Gastrocnemius medialis (tissue), 4 donors: ENCODE measurements at regions not wholly inside any gene's neighbourhood (a gene's known extent, or its start where the extent isn't known, plus 50 kb on each side); places are given as distances from the start of the nearest gene placed in this dataset.
"Not testable (repeated sequence)": the region's sequence is repeated elsewhere in the genome, so short reads cannot be mapped to it uniquely, and the experiment has no call there.

Experiments
- ATAC-seq, 2 donors: fragments of 150-250 bp; one replicate each; pipeline ENCODE4 v1.9.1; 2016
- DNase-seq, 2 donors: peaks; one replicate each; pipeline ENCODE4 v3.0.0-alpha.2; 2019
- H3K27ac ChIP-seq, 4 donors: fragments of 200-600 bp; sonication (generic); 1 replicate in 1 of 4; 2 replicates in 3 of 4; pipeline ENCODE4 v1.5.1; 2016 to 2018; ENCODE audit warnings: mild to moderate bottlenecking in 2 of 4, moderate library complexity in 1 of 4
- H3K27me3 ChIP-seq, 3 donors: fragments of 200-600 bp; sonication (generic) in 2 of 3; 1 replicate in 1 of 3; 2 replicates in 2 of 3; pipeline versions ENCODE4 v1.5.1 to v1.6.0; 2016 to 2019; ENCODE audit warnings: mild to moderate bottlenecking in 1 of 3, moderate library complexity in 1 of 3
- H3K36me3 ChIP-seq, 2 donors: fragments of 200-600 bp; sonication (generic) in 1 of 2; one replicate each; pipeline ENCODE4 v1.5.1; 2017 to 2018
- H3K4me1 ChIP-seq, 2 donors: fragments of 200-600 bp; sonication (generic) in 1 of 2; one replicate each; pipeline ENCODE4 v1.5.1; 2016 to 2017; ENCODE audit warnings: mild to moderate bottlenecking in 2 of 2
- H3K4me3 ChIP-seq, 4 donors: fragments of 200-600 bp; sonication (generic) in 3 of 4; 1 replicate in 1 of 4; 2 replicates in 3 of 4; pipeline ENCODE4 v1.5.1; 2016 to 2019; ENCODE audit warnings: mild to moderate bottlenecking in 2 of 4
- H3K9me3 ChIP-seq, 3 donors: fragments of 200-600 bp; sonication (generic) in 2 of 3; 1 replicate in 1 of 3; 2 replicates in 2 of 3; pipeline ENCODE4 v1.5.1; 2016 to 2019
- POLR2A ChIP-seq, 2 donors: fragments of 450-650 bp; IDR thresholded peaks; one replicate each; pipeline ENCODE4 v1.6.1; 2017; ENCODE audit warnings: antibody characterized with exemption in 2 of 2, mild to moderate bottlenecking in 2 of 2, moderate library complexity in 2 of 2
- in situ Hi-C, 4 donors: fragments of 200-750 bp; cut with MboI; loops; one replicate each; pipeline versions ENCODE4 v1.15.0 to v1.8.0; 2017; ENCODE audit warnings: low sequenced_read_pairs in 4 of 4
- intact Hi-C: fragments of 100-400 bp; cut with DNase I; formaldehyde crosslinking; loops from one replicate; pipeline ENCODE4 v1.15.1; 2023; ENCODE audit warnings: low total_unique reads
- TF ChIP-seq, protein P1 (sequence below), 5 experiments: fragments of 450-650 bp in 3 of 5; fragments of 200-600 bp in 2 of 5; sonication (generic) in 2 of 5; IDR thresholded peaks in 4 of 5; conservative IDR thresholded peaks in 1 of 5; 1 replicate in 4 of 5; 2 replicates in 1 of 5; pipeline ENCODE4 v1.5.1; 2016 to 2019; ENCODE audit warnings: antibody characterized with exemption in 5 of 5, mild to moderate bottlenecking in 3 of 5, moderate library complexity in 3 of 5

DNA sequence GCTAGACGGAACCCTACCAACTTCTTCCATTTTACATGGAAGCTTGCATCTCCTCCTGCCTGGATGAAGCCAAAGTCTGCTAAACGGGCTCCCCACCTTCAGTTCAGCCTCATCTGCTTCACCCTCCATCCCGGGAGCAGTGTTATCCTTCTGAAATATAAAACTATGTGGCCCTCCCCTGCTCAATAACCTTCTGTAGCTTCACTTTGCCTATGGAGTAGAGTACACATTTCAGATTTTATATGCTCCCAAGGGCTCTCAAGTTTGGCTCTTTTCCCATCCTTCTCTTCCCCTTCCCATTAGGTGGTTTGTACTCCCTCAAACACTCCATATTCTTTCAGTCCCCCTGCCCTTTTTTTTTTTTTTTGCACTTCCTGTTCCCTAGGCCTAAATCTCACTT is 115.9 kb upstream of the RAI2 start:
- Histone ChIP-seq H3K27ac (no peak overlapping the region), H3K27me3 (peaks cover 0 to 6% (median 0%) of the 10 kb centered on the region in 3 donors), H3K36me3 (no peaks in the 10 kb centered on the region), H3K4me1 (no peaks in the 10 kb centered on the region), H3K4me3 (no peak overlapping the region), H3K9me3 (no peaks in the 10 kb centered on the region)
- ATAC-seq: no peak
- no peak for DNase-seq
- intact Hi-C loops (no loop called here), in situ Hi-C loops (no loop called here)
- TF ChIP-seq, protein P1, sequence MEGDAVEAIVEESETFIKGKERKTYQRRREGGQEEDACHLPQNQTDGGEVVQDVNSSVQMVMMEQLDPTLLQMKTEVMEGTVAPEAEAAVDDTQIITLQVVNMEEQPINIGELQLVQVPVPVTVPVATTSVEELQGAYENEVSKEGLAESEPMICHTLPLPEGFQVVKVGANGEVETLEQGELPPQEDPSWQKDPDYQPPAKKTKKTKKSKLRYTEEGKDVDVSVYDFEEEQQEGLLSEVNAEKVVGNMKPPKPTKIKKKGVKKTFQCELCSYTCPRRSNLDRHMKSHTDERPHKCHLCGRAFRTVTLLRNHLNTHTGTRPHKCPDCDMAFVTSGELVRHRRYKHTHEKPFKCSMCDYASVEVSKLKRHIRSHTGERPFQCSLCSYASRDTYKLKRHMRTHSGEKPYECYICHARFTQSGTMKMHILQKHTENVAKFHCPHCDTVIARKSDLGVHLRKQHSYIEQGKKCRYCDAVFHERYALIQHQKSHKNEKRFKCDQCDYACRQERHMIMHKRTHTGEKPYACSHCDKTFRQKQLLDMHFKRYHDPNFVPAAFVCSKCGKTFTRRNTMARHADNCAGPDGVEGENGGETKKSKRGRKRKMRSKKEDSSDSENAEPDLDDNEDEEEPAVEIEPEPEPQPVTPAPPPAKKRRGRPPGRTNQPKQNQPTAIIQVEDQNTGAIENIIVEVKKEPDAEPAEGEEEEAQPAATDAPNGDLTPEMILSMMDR (IDR thresholded peaks at IDR 0.05 in 4 of 5, conservative IDR thresholded peaks at IDR 0.05 in 1 of 5): no peak
- no peak for TF ChIP-seq POLR2A (IDR thresholded peaks at IDR 0.05)

DNA sequence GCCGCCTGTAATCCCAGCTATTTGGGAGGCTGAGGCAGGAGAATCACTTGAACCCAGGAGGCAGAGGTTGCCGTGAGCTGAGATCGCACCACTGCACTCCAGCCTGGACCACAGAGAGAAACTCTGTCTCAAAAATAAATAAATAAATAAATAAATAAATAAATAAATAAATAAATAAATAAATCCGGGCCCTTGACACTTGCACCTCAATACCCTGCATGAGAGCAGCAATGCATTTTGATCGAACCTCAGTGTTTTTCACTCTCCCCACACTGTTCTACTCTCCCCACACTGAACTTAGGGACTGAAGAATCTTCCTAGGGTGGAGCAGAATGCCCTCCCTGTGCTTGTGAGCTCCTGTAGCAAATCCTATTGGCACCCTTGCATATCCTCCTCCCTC is 114.3 kb upstream of the RAI2 start:
- intact Hi-C loops, H3K27me3 ChIP-seq: not testable (repeated sequence)

DNA sequence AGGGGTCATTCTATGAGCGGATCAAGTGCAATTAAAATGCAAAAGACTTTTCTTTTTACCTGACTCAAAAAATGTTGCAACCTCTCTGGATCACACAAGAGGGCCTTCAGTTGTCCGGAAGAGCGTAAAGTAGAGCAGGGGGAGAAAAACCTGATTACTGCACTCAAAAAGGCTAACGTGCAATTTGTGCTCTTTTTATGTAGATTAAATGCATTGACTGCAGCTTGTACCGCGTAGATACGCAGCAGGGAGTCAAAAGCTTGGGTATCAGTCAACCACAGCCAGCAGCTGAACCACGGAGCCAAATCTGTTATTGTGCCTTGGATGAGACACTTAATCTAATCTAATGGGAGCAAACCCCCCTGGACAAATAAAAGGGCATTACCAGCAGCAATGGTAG is 107.3 kb upstream of the RAI2 start:
- no peak overlapping the region for H3K4me3 ChIP-seq
- intact Hi-C loops (no loop called here), in situ Hi-C loops (no loop called here)
- H3K27ac ChIP-seq: no peak overlapping the region
- no peaks in the 10 kb centered on the region for H3K36me3 ChIP-seq
- peaks cover 0 to 5% (median 0%) of the 10 kb centered on the region in 3 donors for H3K27me3 ChIP-seq
- H3K9me3 ChIP-seq: no peaks in the 10 kb centered on the region
- no peak for ATAC-seq
- TF ChIP-seq, protein P1 (IDR thresholded peaks at IDR 0.05 in 4 of 5, conservative IDR thresholded peaks at IDR 0.05 in 1 of 5): no peak
- TF ChIP-seq POLR2A (IDR thresholded peaks at IDR 0.05): no peak
- no peak for DNase-seq
- no peaks in the 10 kb centered on the region for H3K4me1 ChIP-seq

More for the DNA sequence above, 114.3 kb upstream of the RAI2 start:
- H3K27ac ChIP-seq, ATAC-seq, H3K36me3 ChIP-seq, H3K9me3 ChIP-seq, DNase-seq, H3K4me1 ChIP-seq, in situ Hi-C loops, H3K4me3 ChIP-seq: not testable (repeated sequence)

DNA sequence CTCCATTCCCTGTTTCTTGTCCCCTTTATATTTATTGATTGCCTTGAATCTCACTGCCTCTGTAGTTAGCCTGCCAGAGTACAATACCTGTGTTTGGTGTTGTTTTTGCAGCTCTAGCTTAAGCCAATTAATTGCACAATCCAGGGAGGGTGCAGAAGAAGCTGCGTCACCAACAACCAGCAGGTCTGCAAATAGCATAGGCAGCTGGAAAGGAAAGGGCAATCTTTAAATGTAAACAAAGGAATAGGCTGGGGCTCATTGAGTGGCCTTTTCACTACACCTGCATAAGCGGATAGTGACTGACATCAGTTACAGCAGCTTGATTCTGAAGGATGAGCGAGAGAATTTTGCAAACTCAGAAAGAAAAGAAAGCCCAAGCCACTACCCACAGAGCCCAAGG is 106.8 kb upstream of the RAI2 start:
- DNase-seq (no peak), ATAC-seq (no peak)
- intact Hi-C loops: no loop called here
- no peak for TF ChIP-seq POLR2A (IDR thresholded peaks at IDR 0.05)
- TF ChIP-seq, protein P1 (IDR thresholded peaks at IDR 0.05 in 4 of 5, conservative IDR thresholded peaks at IDR 0.05 in 1 of 5): no peak
- peaks cover 0 to 5% (median 0%) of the 10 kb centered on the region in 3 donors for H3K27me3 ChIP-seq
- H3K36me3 ChIP-seq: no peaks in the 10 kb centered on the region
- no peak overlapping the region for H3K4me3 ChIP-seq
- no peak overlapping the region for H3K27ac ChIP-seq
- in situ Hi-C loops: no loop called here
- no peaks in the 10 kb centered on the region for H3K9me3 ChIP-seq
- H3K4me1 ChIP-seq: no peaks in the 10 kb centered on the region

DNA sequence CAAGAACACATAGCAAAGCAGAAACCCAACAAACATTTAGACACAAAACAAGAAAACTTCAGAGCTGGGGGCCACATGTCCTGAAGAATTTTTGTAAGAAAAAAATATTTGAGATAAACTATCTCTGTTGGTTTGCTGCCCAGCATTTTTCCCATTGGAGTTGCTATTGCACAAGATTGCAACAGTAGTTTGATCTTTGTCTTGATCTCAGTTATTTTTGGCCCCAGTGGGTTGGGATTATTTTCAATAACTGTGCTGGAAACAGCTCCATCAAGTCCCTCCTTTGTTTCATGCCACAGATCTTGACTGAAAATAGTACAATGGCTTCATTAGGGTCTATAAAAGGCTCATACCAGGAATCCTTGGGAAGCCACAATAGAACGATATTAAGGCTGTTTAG is 103.8 kb upstream of the RAI2 start:
- no peak for DNase-seq
- ATAC-seq: no peak
- no peaks in the 10 kb centered on the region for H3K9me3 ChIP-seq
- H3K36me3 ChIP-seq: no peaks in the 10 kb centered on the region
- intact Hi-C loops (no loop called here), in situ Hi-C loops (no loop called here)
- H3K27me3 ChIP-seq: peaks cover 0 to 5% (median 0%) of the 10 kb centered on the region in 3 donors
- H3K27ac ChIP-seq: no peak overlapping the region
- TF ChIP-seq, protein P1 (IDR thresholded peaks at IDR 0.05 in 4 of 5, conservative IDR thresholded peaks at IDR 0.05 in 1 of 5): no peak
- no peak for TF ChIP-seq POLR2A (IDR thresholded peaks at IDR 0.05)
- H3K4me1 ChIP-seq: no peaks in the 10 kb centered on the region
- H3K4me3 ChIP-seq: no peak overlapping the region
